Loucy (cell line): ENCODE measurements at regions not wholly inside any gene's neighbourhood (a gene's known extent, or its start where the extent isn't known, plus 50 kb on each side); places are given as distances from the start of the nearest gene placed in this dataset.

Source experiments
- H2AFZ ChIP-seq: fragments of 200-600 bp; sonication (generic); 2 replicates; pipeline ENCODE4 v1.6.0; 2016; ENCODE audit warnings: antibody characterized with exemption, mild to moderate bottlenecking, low read length, moderate library complexity
- H3F3A ChIP-seq: fragments of 200-600 bp; 2 replicates; pipeline ENCODE4 v1.6.0; 2016; ENCODE audit warnings: antibody characterized with exemption, low read depth, mild to moderate bottlenecking
- H3K27me3 ChIP-seq: fragments of 200-600 bp; sonication (generic); 2 replicates; pipeline ENCODE4 v1.6.1; 2014; ENCODE audit warnings: low read length, mild to moderate bottlenecking; ENCODE audit not compliant: insufficient read depth, poor library complexity, severe bottlenecking
- H3K36me3 ChIP-seq: fragments of 200-600 bp; sonication (generic); 2 replicates; pipeline ENCODE4 v1.6.1; 2016; ENCODE audit warnings: low read length; ENCODE audit not compliant: insufficient read depth
- H3K4me1 ChIP-seq: fragments of 200-600 bp; sonication (generic); 2 replicates; pipeline ENCODE4 v1.5.1; 2014; ENCODE audit warnings: low read length, mild to moderate bottlenecking; ENCODE audit not compliant: insufficient read depth, poor library complexity, severe bottlenecking
- H3K4me2 ChIP-seq: fragments of 200-600 bp; sonication (generic); 2 replicates; pipeline ENCODE4 v1.6.0; 2014; ENCODE audit warnings: antibody characterized with exemption, low read length, low read depth, mild to moderate bottlenecking; ENCODE audit not compliant: poor library complexity, severe bottlenecking
- H3K4me3 ChIP-seq: fragments of 200-600 bp; sonication (generic); 2 replicates; pipeline ENCODE4 v1.5.1; 2014; ENCODE audit warnings: low read length, mild to moderate bottlenecking, mixed read lengths; ENCODE audit not compliant: poor library complexity, severe bottlenecking
- H3K79me2 ChIP-seq: fragments of 200-600 bp; sonication (generic); 2 replicates; pipeline ENCODE4 v1.6.1; 2014; ENCODE audit warnings: low read length; ENCODE audit not compliant: insufficient read depth
- H3K9ac ChIP-seq: fragments of 200-600 bp; sonication (generic); 2 replicates; pipeline ENCODE4 v1.6.0; 2014; ENCODE audit warnings: mild to moderate bottlenecking, low read depth, low read length, moderate library complexity; ENCODE audit not compliant: poor library complexity, severe bottlenecking
- H3K9me2 ChIP-seq: fragments of 200-600 bp; sonication (generic); replicated peaks from 2 replicates; pipeline ENCODE4 v1.6.1; 2016; ENCODE audit warnings: low read depth, low read length, mixed read lengths
- H3K9me3 ChIP-seq: fragments of 200-600 bp; sonication (generic); 2 replicates; pipeline ENCODE4 v1.6.1; 2014; ENCODE audit warnings: mild to moderate bottlenecking, antibody characterized with exemption, low read length, low read depth; ENCODE audit not compliant: insufficient read depth
- H4K20me1 ChIP-seq: fragments of 200-600 bp; sonication (generic); 2 replicates; pipeline ENCODE4 v1.6.0; 2014; ENCODE audit warnings: antibody characterized with exemption, low read length, mild to moderate bottlenecking; ENCODE audit not compliant: insufficient read depth, poor library complexity, severe bottlenecking
- CTCF ChIP-seq: fragments of 200-600 bp; sonication (generic); conservative IDR thresholded peaks from 2 replicates; pipeline ENCODE4 v1.5.1; 2014; ENCODE audit warnings: mild to moderate bottlenecking, antibody characterized with exemption, low read length
- EZH2phosphoT487 ChIP-seq: fragments of 200-600 bp; IDR thresholded peaks from 2 replicates; pipeline ENCODE4 v1.6.1; 2018; ENCODE audit warnings: antibody characterized with exemption, mild to moderate bottlenecking, moderate library complexity, borderline replicate concordance

DNA sequence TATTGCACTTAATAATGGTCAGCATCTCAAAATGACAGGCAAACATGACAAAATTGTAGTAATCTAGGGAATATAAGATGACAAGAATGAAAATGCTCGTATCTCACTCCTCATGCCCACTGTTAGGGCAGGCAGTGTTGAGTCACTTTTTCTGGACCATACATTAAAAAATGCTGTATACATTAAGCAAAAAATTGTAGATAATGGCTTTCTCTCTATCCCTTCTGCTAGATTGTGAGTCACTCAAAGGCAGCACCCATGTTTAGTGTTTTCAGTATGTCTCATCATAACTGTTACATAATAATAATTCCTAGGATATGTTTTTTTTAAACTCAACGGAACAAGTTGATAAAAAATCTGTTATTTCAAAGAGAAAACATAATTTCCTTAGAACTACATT lies 199.3 kb downstream of the TENT5A start:
- no peak for TF ChIP-seq CTCF
- TF ChIP-seq EZH2phosphoT487: no peak
- no peaks in the 10 kb centered on the region for H3K9me2 ChIP-seq
- H3K4me2 ChIP-seq: no peak overlapping the region
- no peaks in the 10 kb centered on the region for H4K20me1 ChIP-seq
- H3K36me3 ChIP-seq: no peaks in the 10 kb centered on the region
- H3K4me3 ChIP-seq: no peak overlapping the region
- H3K27me3 ChIP-seq: no peaks in the 10 kb centered on the region
- peaks cover 11% of the 10 kb centered on the region for H3K4me1 ChIP-seq
- H3K9me3 ChIP-seq: peaks cover 7% of the 10 kb centered on the region; the same call in 1 of the 2 replicates
- H3K9ac ChIP-seq: no peak overlapping the region
- no peak overlapping the region for H2AFZ ChIP-seq
- no peaks in the 10 kb centered on the region for H3F3A ChIP-seq
- H3K79me2 ChIP-seq: no peaks in the 10 kb centered on the region

- Histone ChIP-seq H3K36me3 (no peaks in the 10 kb centered on the region), H3K9ac (no peak overlapping the region), H3F3A (no peaks in the 10 kb centered on the region), H3K4me2 (no peak overlapping the region), H2AFZ (no peak overlapping the region), H4K20me1 (no peaks in the 10 kb centered on the region), H3K79me2 (no peaks in the 10 kb centered on the region), H3K9me2 (no peaks in the 10 kb centered on the region), H3K4me3 (no peak overlapping the region), H3K4me1 (peaks cover 13% of the 10 kb centered on the region), H3K27me3 (no peaks in the 10 kb centered on the region), H3K9me3 (peaks cover 7% of the 10 kb centered on the region; the same call in 1 of the 2 replicates)
- TF ChIP-seq EZH2phosphoT487: no peak
- TF ChIP-seq CTCF: no peak
Measured at GRCh38 chr6:81552644-81553043, 199.8 kb downstream of the TENT5A start.

- Histone ChIP-seq H3K79me2 (no peaks in the 10 kb centered on the region), H3K9me3 (peaks cover 7% of the 10 kb centered on the region; the same call in 1 of the 2 replicates), H3K4me1 (peaks cover 15% of the 10 kb centered on the region), H3K36me3 (no peaks in the 10 kb centered on the region), H2AFZ (peak overlapping the region; percentile 29; the same call in 1 of the 2 replicates), H3K27me3 (no peaks in the 10 kb centered on the region), H3K9me2 (no peaks in the 10 kb centered on the region), H3K4me3 (no peak overlapping the region), H4K20me1 (no peaks in the 10 kb centered on the region), H3K4me2 (peak overlapping the region; percentile 30), H3F3A (no peaks in the 10 kb centered on the region), H3K9ac (no peak overlapping the region)
- TF ChIP-seq EZH2phosphoT487 (no peak), CTCF (no peak)
Measured at GRCh38 chr6:81547149-81547548, 205.3 kb downstream of the TENT5A start.
